HG02884 (cell line): ENCODE measurements at regions not wholly inside any gene's neighbourhood (a gene's known extent, or its start where the extent isn't known, plus 50 kb on each side); places are given as distances from the start of the nearest gene placed in this dataset.

Experiments
- ATAC-seq: cut with Tn5 transposase; IDR thresholded peaks from one replicate; pipeline ENCODE4 v1.9.1; 2021; ENCODE audit warnings: mild to moderate bottlenecking, moderate library complexity; ENCODE audit not compliant: unreplicated experiment

GRCh38 chr5:88376728-88377127 is 108.1 kb upstream of the TMEM161B start:
- no peak for ATAC-seq

GRCh38 chr5:88374391-88374790 is 105.7 kb upstream of the TMEM161B start:
- no peak for ATAC-seq

- no peak for ATAC-seq
Measured at GRCh38 chr5:88370824-88371223, 102.2 kb upstream of the TMEM161B start.

GRCh38 chr5:88368201-88368600 is 99.6 kb upstream of the TMEM161B start:
- no peak for ATAC-seq

- ATAC-seq = no peak
Measured at GRCh38 chr5:88364991-88365390, 96.3 kb upstream of the TMEM161B start.

- ATAC-seq = no peak
Measured at GRCh38 chr5:88355490-88356050, 86.9 kb upstream of the TMEM161B start.

GRCh38 chr5:88325868-88326267 is 57.2 kb upstream of the TMEM161B start:
- no peak for ATAC-seq

- no peak for ATAC-seq
Measured at GRCh38 chr5:88322785-88323184, 54.1 kb upstream of the TMEM161B start.
